Kidney (tissue), 13 donors: ENCODE measurements at regions not wholly inside any gene's neighbourhood (a gene's known extent, or its start where the extent isn't known, plus 50 kb on each side); places are given as distances from the start of the nearest gene placed in this dataset.

Experiments
- DNase-seq, 5 donors: peaks; one replicate each; pipeline ENCODE4 v3.0.0-alpha.2; 2013 to 2020
- FAIRE-seq: peaks from 2 replicates; lab custom pipeline; 2012; peaks lifted over from hg19 to GRCh38; lab: Jason Lieb, UNC
- H3K27ac ChIP-seq, 2 donors: one replicate each; pipeline ENCODE4 v1.7.0; 2013; ENCODE audit warnings: low read depth in 2 of 2, low read length in 2 of 2, inconsistent platforms in 1 of 2
- H3K27me3 ChIP-seq: one replicate; pipeline ENCODE4 v1.7.1; 2013; ENCODE audit warnings: low read length, inconsistent platforms; ENCODE audit not compliant: control insufficient read depth, insufficient read depth
- H3K36me3 ChIP-seq, 3 donors: one replicate each; pipeline versions ENCODE4 v1.7.0 to v1.7.1; 2013; ENCODE audit warnings: low read length in 3 of 3, control low read depth in 1 of 3, inconsistent platforms in 1 of 3; ENCODE audit not compliant: insufficient read depth in 3 of 3, control insufficient read depth in 2 of 3
- H3K4me1 ChIP-seq, 3 donors: one replicate each; pipeline versions ENCODE4 v1.7.0 to v1.7.1; 2013; ENCODE audit warnings: low read length in 3 of 3, inconsistent platforms in 1 of 3, low read depth in 1 of 3; ENCODE audit not compliant: control insufficient read depth in 2 of 3, insufficient read depth in 2 of 3
- H3K4me3 ChIP-seq, 3 donors: one replicate each; pipeline versions ENCODE4 v1.7.0 to v1.8.1; 2013; ENCODE audit warnings: low read length in 3 of 3, control low read depth in 1 of 3, inconsistent platforms in 1 of 3
- H3K9ac ChIP-seq, 3 donors: one replicate each; pipeline versions ENCODE4 v1.7.0 to v1.7.1; 2013; ENCODE audit warnings: low read length in 3 of 3, control low read depth in 1 of 3, inconsistent platforms in 1 of 3
- H3K9me3 ChIP-seq, 3 donors: one replicate each; pipeline versions ENCODE4 v1.7.0 to v1.7.1; 2013; ENCODE audit warnings: low read length in 3 of 3, control low read depth in 1 of 3, inconsistent platforms in 1 of 3; ENCODE audit not compliant: control insufficient read depth in 2 of 3, insufficient read depth in 1 of 3
- CTCF ChIP-seq: IDR thresholded peaks from 3 replicates; pipeline ENCODE4 v1.5.1; 2012; ENCODE audit warnings: mild to moderate bottlenecking, moderate library complexity, borderline replicate concordance; ENCODE audit not compliant: insufficient read depth; ENCODE audit errors: extremely low read depth
- intact Hi-C: fragments of 100-400 bp; cut with DNase I; formaldehyde crosslinking; loops from one replicate; pipeline ENCODE4 v1.11.1; 2022
- donor health status: control.
- donor health status: control.
- donor health status: control.
- donor health status: control.
- donor health status: control.
- donor health status: DM: yes; HTN: yes; CAD: no.
- donor health status: Normal renal cell carcinoma (clear cell type).

- H3K36me3 ChIP-seq, result no peaks in the 10 kb centered on the region
- intact Hi-C loops, result no loop called here
- no peaks in the 10 kb centered on the region for H3K4me1 ChIP-seq
- no peak overlapping the region for H3K27ac ChIP-seq
- no peaks in the 10 kb centered on the region for H3K9me3 ChIP-seq
- no peaks in the 10 kb centered on the region for H3K27me3 ChIP-seq
- no peak for DNase-seq
- FAIRE-seq, result no peak
- no peak for TF ChIP-seq CTCF
- no peak overlapping the region for H3K4me3 ChIP-seq
- no peak overlapping the region for H3K9ac ChIP-seq
Measured at GRCh38 chr15:87387766-87388165, 868.8 kb downstream of the NTRK3 start.

GRCh38 chr15:87374339-87374738 is 882.2 kb downstream of the NTRK3 start:
- H3K9ac ChIP-seq, result no peak overlapping the region
- no peak for TF ChIP-seq CTCF
- H3K9me3 ChIP-seq, result peaks cover 0 to 3% (median 0%) of the 10 kb centered on the region in 3 donors
- H3K36me3 ChIP-seq, result no peaks in the 10 kb centered on the region
- no peak for DNase-seq
- no peaks in the 10 kb centered on the region for H3K27me3 ChIP-seq
- FAIRE-seq, result no peak
- H3K4me3 ChIP-seq, result no peak overlapping the region
- intact Hi-C loops, result no loop called here
- no peaks in the 10 kb centered on the region for H3K4me1 ChIP-seq
- H3K27ac ChIP-seq, result no peak overlapping the region

GRCh38 chr15:87369269-87369668 is 887.3 kb downstream of the NTRK3 start:
- no peak overlapping the region for H3K27ac ChIP-seq
- no peak for TF ChIP-seq CTCF
- DNase-seq (no peak), FAIRE-seq (no peak)
- H3K36me3 ChIP-seq, result no peaks in the 10 kb centered on the region
- intact Hi-C loops, result no loop called here
- H3K4me3 ChIP-seq, result no peak overlapping the region
- no peaks in the 10 kb centered on the region for H3K9me3 ChIP-seq
- H3K27me3 ChIP-seq, result no peaks in the 10 kb centered on the region
- H3K9ac ChIP-seq, result no peak overlapping the region
- no peaks in the 10 kb centered on the region for H3K4me1 ChIP-seq

- no peak overlapping the region for H3K9ac ChIP-seq
- H3K4me3 ChIP-seq, result no peak overlapping the region
Measured at GRCh38 chr15:87368511-87368910, 888.0 kb downstream of the NTRK3 start.

More at GRCh38 chr15:87368511-87368910, 888.0 kb downstream of the NTRK3 start:
- H3K27me3 ChIP-seq, result no peaks in the 10 kb centered on the region
- no peaks in the 10 kb centered on the region for H3K36me3 ChIP-seq
- intact Hi-C loops, result no loop called here
- TF ChIP-seq CTCF, result no peak
- no peak for DNase-seq
- H3K27ac ChIP-seq, result no peak overlapping the region
- H3K4me1 ChIP-seq, result no peaks in the 10 kb centered on the region
- no peak for FAIRE-seq
- no peaks in the 10 kb centered on the region for H3K9me3 ChIP-seq
